ENCODE measurements at regions not wholly inside any gene's neighbourhood (a gene's known extent, or its start where the extent isn't known, plus 50 kb on each side); places are given as distances from the start of the nearest gene placed in this dataset.
"Not testable (repeated sequence)": the region's sequence is repeated elsewhere in the genome, so short reads cannot be mapped to it uniquely, and the experiment has no call there.

GRCh38 chr6:15955484-15955883, 173.4 kb upstream of the MYLIP start:
- DNase-seq (ENCODE audit: low read depth), result no peak

- DNase-seq (ENCODE audit: low read depth), result no peak
Observed at GRCh38 chr6:15953152-15953880, 175.6 kb upstream of the MYLIP start.

GRCh38 chr6:15952231-15953151, 176.4 kb upstream of the MYLIP start:
- DNase-seq (ENCODE audit: low read depth), result no peak

GRCh38 chr6:15950962-15951569, 177.8 kb upstream of the MYLIP start:
- no peak for DNase-seq (ENCODE audit: low read depth)

- DNase-seq (ENCODE audit: low read depth), result no peak
Observed at GRCh38 chr6:15949982-15950381, 178.9 kb upstream of the MYLIP start.

GRCh38 chr6:15948930-15949900, 179.7 kb upstream of the MYLIP start:
- DNase-seq (ENCODE audit: low read depth), result no peak

GRCh38 chr6:15947923-15948322, 181.0 kb upstream of the MYLIP start:
- no peak for DNase-seq (ENCODE audit: low read depth)

- DNase-seq (ENCODE audit: low read depth), result no peak
Observed at GRCh38 chr6:15947436-15947835, 181.4 kb upstream of the MYLIP start.

GRCh38 chr6:15946701-15947385, 182.0 kb upstream of the MYLIP start:
- no peak for DNase-seq (ENCODE audit: low read depth)

GRCh38 chr6:15945593-15946159, 183.2 kb upstream of the MYLIP start:
- no peak for DNase-seq (ENCODE audit: low read depth)

GRCh38 chr6:15943423-15943822, 185.5 kb upstream of the MYLIP start:
- DNase-seq (ENCODE audit: low read depth), result no peak

- no peak for DNase-seq (ENCODE audit: low read depth)
Observed at GRCh38 chr6:15941168-15941567, 187.7 kb upstream of the MYLIP start.

GRCh38 chr6:15938107-15938506, 190.8 kb upstream of the MYLIP start:
- DNase-seq (ENCODE audit: low read depth), result no peak

GRCh38 chr6:15937602-15938001, 191.3 kb upstream of the MYLIP start:
- no peak for DNase-seq (ENCODE audit: low read depth)

GRCh38 chr6:15936503-15936902, 192.4 kb upstream of the MYLIP start:
- no peak for DNase-seq (ENCODE audit: low read depth)

- DNase-seq (ENCODE audit: low read depth), result no peak
Observed at GRCh38 chr6:15935661-15936060, 193.2 kb upstream of the MYLIP start.

- DNase-seq (ENCODE audit: low read depth), result not testable (repeated sequence)
Observed at GRCh38 chr6:15931697-15932096, 197.2 kb upstream of the MYLIP start.

- no peak for DNase-seq (ENCODE audit: low read depth)
Observed at GRCh38 chr6:15930207-15930606, 198.7 kb upstream of the MYLIP start.

GRCh38 chr6:15929685-15930084, 199.2 kb upstream of the MYLIP start:
- DNase-seq (ENCODE audit: low read depth), result no peak

GRCh38 chr6:15927531-15928225, 201.2 kb upstream of the MYLIP start:
- DNase-seq (ENCODE audit: low read depth), result no peak

Measured in activated gamma-delta T cell treated with anti-CD3 and anti-CD28 coated beads, Interleukin-2, amount 50 U/mL, for 16 hours (primary cell).